AG04450 (cell line): ENCODE measurements at regions not wholly inside any gene's neighbourhood (a gene's known extent, or its start where the extent isn't known, plus 50 kb on each side); places are given as distances from the start of the nearest gene placed in this dataset.

Source experiments
- CTCF ChIA-PET: fragments of 300-600, 350-600 bp; formaldehyde crosslinking; extraction: SDS; loops from one replicate; lab custom pipeline; 2022; ENCODE audit warnings: antibody characterized with exemption, inconsistent platforms; lab: Charles Lee
- POLR2A ChIA-PET: fragments of 350-600 bp; formaldehyde crosslinking; extraction: SDS; loops from one replicate; lab custom pipeline; 2021; ENCODE audit warnings: antibody characterized with exemption, inconsistent platforms; lab: Yijun Ruan, JAX
- DNase-seq: peaks from one replicate; pipeline ENCODE4 v3.0.0-alpha.2; 2011; ENCODE audit warnings: low read depth, low spot score
- H3K27ac ChIP-seq: one replicate; pipeline ENCODE4 v1.5.1; 2012; ENCODE audit warnings: low read depth, low read length, control low read depth
- H3K27me3 ChIP-seq: one replicate; pipeline ENCODE4 v1.6.0; 2012; ENCODE audit warnings: low read length; ENCODE audit not compliant: control insufficient read depth, insufficient read depth
- H3K4me3 ChIP-seq: 2 replicates; pipeline ENCODE4 v1.5.1; 2011; ENCODE audit warnings: mild to moderate bottlenecking, low read depth, low read length, control low read depth
- H3K9me3 ChIP-seq: 2 replicates; pipeline ENCODE4 v1.5.1; 2012; ENCODE audit warnings: low read length; ENCODE audit not compliant: control insufficient read depth, insufficient read depth
- TF ChIP-seq, protein P1 (sequence below): IDR thresholded peaks from 2 replicates; pipeline ENCODE4 v1.5.1; 2011; ENCODE audit warnings: low read depth, low read length, control low read depth, inconsistent platforms

DNA sequence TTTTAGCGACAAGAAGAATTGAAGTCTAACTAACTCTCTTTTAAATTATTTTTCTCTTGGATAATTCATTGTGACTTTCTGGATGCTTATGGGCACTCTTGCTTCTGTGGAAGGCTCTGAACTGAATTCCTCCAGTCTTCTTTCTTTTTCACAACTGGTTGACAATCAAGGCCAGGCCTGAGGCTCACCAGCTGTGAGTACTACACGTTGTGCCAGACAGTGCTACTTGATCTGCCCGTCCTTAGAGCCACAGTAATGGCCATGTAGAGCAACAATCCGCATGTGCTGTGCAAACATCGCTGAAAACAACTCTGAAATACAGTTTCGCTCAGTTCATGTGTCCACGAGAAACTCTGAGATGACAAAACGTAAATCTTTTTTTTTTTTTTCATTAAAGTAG is 1336.3 kb upstream of the AGA start:
- H3K27me3 ChIP-seq, result no peaks in the 10 kb centered on the region
- ChIA-PET CTCF (no interaction called here), POLR2A (no interaction called here)

DNA sequence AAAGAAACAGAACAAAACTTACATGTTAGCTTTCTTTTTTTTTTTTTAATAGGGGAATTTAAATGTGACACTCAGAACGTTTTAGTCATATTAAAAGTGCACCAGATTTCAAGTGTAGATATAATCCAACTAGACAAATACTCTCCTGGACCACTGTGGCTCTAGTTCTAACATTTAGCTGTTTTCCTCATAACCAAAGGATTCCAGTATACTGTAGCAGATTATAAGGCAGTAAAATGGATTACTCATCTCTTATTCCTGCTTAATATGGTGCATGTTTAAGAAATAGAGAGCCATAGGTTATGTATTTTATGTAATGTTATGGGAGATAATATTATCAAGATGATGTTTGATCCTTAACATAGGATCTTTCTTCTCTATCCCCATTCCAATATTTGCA is 1339.5 kb upstream of the AGA start:
- Histone ChIP-seq H3K4me3 (no peak overlapping the region), H3K9me3 (no peaks in the 10 kb centered on the region), H3K27me3 (no peaks in the 10 kb centered on the region), H3K27ac (no peak overlapping the region)
- ChIA-PET CTCF (interaction anchor here (0.7 kb wide), 1 partner anchor 1883 kb away, joined by 6 read pairs; no protein-coding TSS in a partner anchor), POLR2A (no interaction called here)
- no peak for DNase-seq
- TF ChIP-seq, protein P1, sequence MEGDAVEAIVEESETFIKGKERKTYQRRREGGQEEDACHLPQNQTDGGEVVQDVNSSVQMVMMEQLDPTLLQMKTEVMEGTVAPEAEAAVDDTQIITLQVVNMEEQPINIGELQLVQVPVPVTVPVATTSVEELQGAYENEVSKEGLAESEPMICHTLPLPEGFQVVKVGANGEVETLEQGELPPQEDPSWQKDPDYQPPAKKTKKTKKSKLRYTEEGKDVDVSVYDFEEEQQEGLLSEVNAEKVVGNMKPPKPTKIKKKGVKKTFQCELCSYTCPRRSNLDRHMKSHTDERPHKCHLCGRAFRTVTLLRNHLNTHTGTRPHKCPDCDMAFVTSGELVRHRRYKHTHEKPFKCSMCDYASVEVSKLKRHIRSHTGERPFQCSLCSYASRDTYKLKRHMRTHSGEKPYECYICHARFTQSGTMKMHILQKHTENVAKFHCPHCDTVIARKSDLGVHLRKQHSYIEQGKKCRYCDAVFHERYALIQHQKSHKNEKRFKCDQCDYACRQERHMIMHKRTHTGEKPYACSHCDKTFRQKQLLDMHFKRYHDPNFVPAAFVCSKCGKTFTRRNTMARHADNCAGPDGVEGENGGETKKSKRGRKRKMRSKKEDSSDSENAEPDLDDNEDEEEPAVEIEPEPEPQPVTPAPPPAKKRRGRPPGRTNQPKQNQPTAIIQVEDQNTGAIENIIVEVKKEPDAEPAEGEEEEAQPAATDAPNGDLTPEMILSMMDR, result no peak

More for the DNA sequence above, 1336.3 kb upstream of the AGA start:
- DNase-seq, result no peak
- Histone ChIP-seq H3K27ac (no peak overlapping the region), H3K4me3 (no peak overlapping the region), H3K9me3 (no peaks in the 10 kb centered on the region)
- TF ChIP-seq, protein P1, result no peak

DNA sequence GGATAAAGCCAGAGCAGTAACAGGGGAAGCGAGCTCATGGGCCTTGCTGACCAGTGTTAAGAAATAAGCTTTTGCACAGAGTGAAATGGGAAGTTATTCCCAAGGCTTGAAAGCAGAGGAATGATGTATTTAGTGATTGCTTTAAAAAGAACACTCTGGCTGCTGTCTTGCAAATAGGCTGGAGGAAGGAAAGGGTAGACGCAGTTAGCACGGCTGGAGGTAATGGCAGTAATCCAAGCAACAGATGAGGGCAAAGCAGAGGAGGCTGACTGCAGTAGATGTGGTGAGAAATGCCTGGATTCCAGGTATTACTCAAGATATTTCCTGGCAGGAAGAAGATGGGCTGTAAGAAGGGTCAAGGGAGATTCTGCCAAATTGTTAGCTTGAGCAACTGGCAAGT is 1342.3 kb upstream of the AGA start:
- POLR2A ChIA-PET, result no interaction called here
- H3K9me3 ChIP-seq, result no peaks in the 10 kb centered on the region
- H3K27me3 ChIP-seq, result no peaks in the 10 kb centered on the region

DNA sequence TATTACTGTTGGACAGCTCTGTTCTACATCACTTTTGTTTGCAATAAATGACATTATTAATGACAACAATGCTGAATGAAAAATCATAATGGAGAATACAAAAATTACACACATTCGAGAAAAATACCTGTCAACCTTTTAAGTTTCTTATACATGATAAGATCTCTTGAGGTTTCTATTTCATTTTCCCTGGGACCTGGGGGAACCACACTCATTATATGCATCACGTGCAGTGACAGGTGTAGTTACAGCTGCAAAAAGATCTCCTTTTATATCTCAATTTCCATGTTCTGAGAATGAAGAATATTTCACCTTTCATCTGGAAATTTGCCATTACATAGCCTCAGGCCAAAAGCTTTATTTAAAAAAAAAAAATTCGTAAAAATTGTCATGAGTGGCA is 1347.0 kb upstream of the AGA start:
- POLR2A ChIA-PET, result no interaction called here

More for the DNA sequence above, 1342.3 kb upstream of the AGA start:
- TF ChIP-seq, protein P1, result no peak
- no peak overlapping the region for H3K27ac ChIP-seq
- DNase-seq, result no peak
- no peak overlapping the region for H3K4me3 ChIP-seq
- CTCF ChIA-PET, result interaction anchor here (0.6 kb wide), 1 partner anchor 139 kb away, joined by 3 read pairs; no protein-coding TSS in a partner anchor

GRCh38 chr4:178799204-178799603 is 1357.0 kb upstream of the AGA start:
- no peaks in the 10 kb centered on the region for H3K9me3 ChIP-seq
- CTCF ChIA-PET, result no interaction called here
- no peak overlapping the region for H3K27ac ChIP-seq
- DNase-seq, result no peak
- no peak overlapping the region for H3K4me3 ChIP-seq
- POLR2A ChIA-PET, result no interaction called here
- TF ChIP-seq, protein P1, result no peak
- H3K27me3 ChIP-seq, result no peaks in the 10 kb centered on the region

More for the DNA sequence above, 1347.0 kb upstream of the AGA start:
- no peak overlapping the region for H3K27ac ChIP-seq
- no peaks in the 10 kb centered on the region for H3K27me3 ChIP-seq
- no peak for DNase-seq
- TF ChIP-seq, protein P1, result no peak
- H3K9me3 ChIP-seq, result no peaks in the 10 kb centered on the region
- CTCF ChIA-PET, result no interaction called here
- H3K4me3 ChIP-seq, result no peak overlapping the region
